SH-SY5Y (cell line): ENCODE measurements at regions not wholly inside any gene's neighbourhood (a gene's known extent, or its start where the extent isn't known, plus 50 kb on each side); places are given as distances from the start of the nearest gene placed in this dataset.

Experiments
- GATA2 ChIP-seq: IDR thresholded peaks from 2 replicates; pipeline ENCODE4 v1.6.1; 2011; ENCODE audit warnings: mild to moderate bottlenecking, low read depth, low read length
- GATA3 ChIP-seq: IDR thresholded peaks from 2 replicates; pipeline ENCODE4 v1.6.1; 2011; ENCODE audit warnings: low read depth, mild to moderate bottlenecking, low read length, moderate library complexity

DNA sequence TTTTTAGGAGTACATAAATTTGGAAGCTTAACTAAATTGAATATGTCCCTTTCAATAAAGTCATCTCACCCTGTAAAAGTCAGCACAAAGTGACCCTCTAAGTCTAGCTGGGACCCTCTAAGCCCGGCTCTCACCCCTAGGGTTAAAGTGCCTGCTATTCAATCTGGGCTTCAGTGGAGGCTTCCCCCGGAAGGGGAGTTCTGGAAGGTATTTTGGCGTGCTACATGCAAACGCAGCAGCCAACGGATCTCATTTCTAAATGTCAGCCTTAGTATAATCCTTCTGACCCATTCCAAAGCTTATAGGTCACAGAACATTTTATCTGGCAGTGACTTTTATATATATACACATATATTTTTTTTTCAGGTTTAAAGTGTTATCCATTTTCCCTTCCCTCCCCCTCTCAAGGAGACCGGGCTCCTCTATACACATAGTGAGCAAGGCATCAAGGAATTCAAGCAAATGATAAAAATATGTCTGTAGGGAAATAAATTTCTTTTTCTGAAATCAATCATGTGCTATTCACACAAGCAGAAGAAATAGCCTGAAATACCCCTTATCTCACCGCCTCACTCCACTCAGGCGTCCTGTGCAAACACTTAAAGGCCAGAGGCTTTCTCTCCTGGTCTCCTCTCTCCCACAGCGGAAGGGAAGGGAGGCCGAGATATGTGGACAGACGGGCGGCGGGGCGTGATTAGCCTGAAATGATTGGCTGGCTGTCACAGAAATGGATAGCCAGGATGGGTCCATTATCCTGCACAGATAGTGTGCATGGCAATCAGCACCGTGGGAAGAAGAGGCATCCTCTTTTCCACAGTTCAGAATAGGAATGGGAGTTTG, 301.7 kb downstream of the GALC start:
- TF ChIP-seq GATA2 (no peak), GATA3 (no peak)
